CD14-positive monocyte (primary cell): ENCODE measurements at regions not wholly inside any gene's neighbourhood (a gene's known extent, or its start where the extent isn't known, plus 50 kb on each side); places are given as distances from the start of the nearest gene placed in this dataset.

Source experiments
- DNase-seq, 3 donors: peaks; one replicate each; pipeline ENCODE4 v3.0.0-alpha.2; 2011 to 2022
- H2AFZ ChIP-seq: 2 replicates; pipeline ENCODE4 v1.6.0; 2012; ENCODE audit warnings: mild to moderate bottlenecking, low read depth, low read length, inconsistent platforms; ENCODE audit not compliant: insufficient read depth, poor library complexity, severe bottlenecking
- H3K27ac ChIP-seq, 2 donors: 1 replicate in 1 of 2; 2 replicates in 1 of 2; pipeline ENCODE4 v1.5.1; 2012 to 2013; ENCODE audit warnings: low read length in 2 of 2, control low read depth in 1 of 2, inconsistent platforms in 1 of 2, low read depth in 1 of 2, mild to moderate bottlenecking in 1 of 2
- H3K27me3 ChIP-seq, 2 donors: one replicate each; pipeline versions ENCODE4 v1.6.0 to v1.6.1; 2011 to 2013; ENCODE audit warnings: low read length in 2 of 2; ENCODE audit not compliant: control insufficient read depth in 2 of 2, insufficient read depth in 2 of 2
- H3K36me3 ChIP-seq, 2 donors: replicated peaks in 1 of 2; 1 replicate in 1 of 2; 2 replicates in 1 of 2; pipeline versions ENCODE4 v1.5.1 to v1.6.1; 2012 to 2013; ENCODE audit warnings: low read length in 2 of 2, control low read depth in 1 of 2, inconsistent platforms in 1 of 2, mild to moderate bottlenecking in 1 of 2; ENCODE audit not compliant: insufficient read depth in 2 of 2, control insufficient read depth in 1 of 2
- H3K4me1 ChIP-seq, 2 donors: 1 replicate in 1 of 2; 2 replicates in 1 of 2; pipeline versions ENCODE4 v1.5.1 to v1.6.1; 2012 to 2013; ENCODE audit warnings: low read length in 2 of 2, control low read depth in 1 of 2, inconsistent platforms in 1 of 2, mild to moderate bottlenecking in 1 of 2, moderate library complexity in 1 of 2; ENCODE audit not compliant: insufficient read depth in 2 of 2, control insufficient read depth in 1 of 2
- H3K4me2 ChIP-seq: replicated peaks from 2 replicates; pipeline ENCODE3; 2012; ENCODE audit warnings: low read length, moderate library complexity, mild to moderate bottlenecking; ENCODE audit not compliant: poor library complexity, severe bottlenecking; ENCODE audit errors: extremely low read depth
- H3K4me3 ChIP-seq, 3 experiments: fragments of 200-600 bp in 1 of 3; sonication (generic) in 1 of 3; replicated peaks in 1 of 3; 1 replicate in 2 of 3; 2 replicates in 1 of 3; pipeline ENCODE4 v1.5.1; 2011 to 2013; ENCODE audit warnings: low read length in 3 of 3, mild to moderate bottlenecking in 3 of 3, control low read depth in 2 of 3, low read depth in 2 of 3, inconsistent platforms in 1 of 3, moderate library complexity in 1 of 3
- H3K79me2 ChIP-seq: 2 replicates; pipeline ENCODE4 v1.6.0; 2012; ENCODE audit warnings: mild to moderate bottlenecking, control low read depth, inconsistent platforms, low read length, moderate library complexity; ENCODE audit not compliant: insufficient read depth
- H3K9ac ChIP-seq: 2 replicates; pipeline ENCODE4 v1.6.0; 2017; ENCODE audit warnings: low read length, mild to moderate bottlenecking; ENCODE audit not compliant: insufficient read depth, poor library complexity, severe bottlenecking
- H3K9me3 ChIP-seq, 2 donors: replicated peaks in 1 of 2; 1 replicate in 1 of 2; 2 replicates in 1 of 2; pipeline versions ENCODE4 v1.5.1 to v1.6.1; 2012 to 2013; ENCODE audit warnings: low read length in 2 of 2, control low read depth in 1 of 2; ENCODE audit not compliant: control insufficient read depth in 1 of 2, insufficient read depth in 1 of 2
- H4K20me1 ChIP-seq: 2 replicates; pipeline ENCODE4 v1.6.0; 2012; ENCODE audit warnings: mild to moderate bottlenecking, low read length, control low read depth, moderate library complexity; ENCODE audit not compliant: insufficient read depth
- H3K27ac Mint-ChIP-seq, 7 donors: one replicate each; pipeline ENCODE4 v1.8.0; 2020; ENCODE audit warnings: mild to moderate bottlenecking in 7 of 7, mixed read lengths in 7 of 7, moderate library complexity in 6 of 7, inconsistent platforms in 2 of 7
- H3K27me3 Mint-ChIP-seq, 3 donors: one replicate each; pipeline ENCODE4 v1.8.0; 2021 to 2022; ENCODE audit warnings: low read depth in 3 of 3, mild to moderate bottlenecking in 3 of 3, mixed read lengths in 3 of 3, moderate library complexity in 3 of 3, inconsistent platforms in 1 of 3
- H3K36me3 Mint-ChIP-seq, 2 donors: one replicate each; pipeline ENCODE4 v1.8.0; 2020; ENCODE audit warnings: mixed read lengths in 2 of 2, inconsistent platforms in 1 of 2, mild to moderate bottlenecking in 1 of 2
- H3K4me1 Mint-ChIP-seq: one replicate; pipeline ENCODE4 v1.8.0; 2020; ENCODE audit warnings: mild to moderate bottlenecking, mixed read lengths
- H3K4me3 Mint-ChIP-seq, 2 donors: one replicate each; pipeline ENCODE4 v1.8.0; 2020; ENCODE audit warnings: mild to moderate bottlenecking in 2 of 2, mixed read lengths in 2 of 2, moderate library complexity in 1 of 2
- H3K9me3 Mint-ChIP-seq, 7 donors: one replicate each; pipeline ENCODE4 v1.8.0; 2020 to 2022; ENCODE audit warnings: mixed read lengths in 7 of 7, mild to moderate bottlenecking in 6 of 7, moderate library complexity in 6 of 7, inconsistent platforms in 2 of 7
- CTCF ChIP-seq: fragments of 200-600 bp; IDR thresholded peaks from one replicate; pipeline ENCODE4 v1.8.0; 2022; ENCODE audit warnings: antibody characterized with exemption, mild to moderate bottlenecking
- WGBS: methylation state at CpG from one replicate; pipeline ENCODE4 v1.1.5; 2013; ENCODE audit warnings: missing lambda C conversion rate; ENCODE audit not compliant: insufficient coverage; 5-methylcytosine and 5-hydroxymethylcytosine counted together
- intact Hi-C, 2 donors: fragments of 100-400 bp; cut with micrococcal nuclease; formaldehyde crosslinking; loops; one replicate each; pipeline versions ENCODE4 v1.15.0 to v1.15.1; 2023

GRCh38 chr14:101657372-101657771 is 96.1 kb downstream of the DIO3 start:
- peaks cover 0 to 1% (median 0%) of the 10 kb centered on the region in 7 donors for H3K9me3 Mint-ChIP-seq
- TF ChIP-seq CTCF: no peak
- no peak overlapping the region for H3K4me3 Mint-ChIP-seq
- H3K27ac Mint-ChIP-seq: no peak overlapping the region
- no peaks in the 10 kb centered on the region for H3K4me1 Mint-ChIP-seq
- no peaks in the 10 kb centered on the region for H4K20me1 ChIP-seq
- H3K36me3 Mint-ChIP-seq: no peaks in the 10 kb centered on the region
- H3K36me3 ChIP-seq: no peaks in the 10 kb centered on the region
- H3K4me2 ChIP-seq: no peak overlapping the region
- no peak overlapping the region for H3K4me3 ChIP-seq
- intact Hi-C loops: no loop called here
- no peaks in the 10 kb centered on the region for H3K79me2 ChIP-seq
- H3K27ac ChIP-seq: no peak overlapping the region
- no peak overlapping the region for H2AFZ ChIP-seq
- H3K9ac ChIP-seq: no peak overlapping the region
- no peak for DNase-seq
- H3K27me3 ChIP-seq: peaks cover 15 to 16% of the 10 kb centered on the region in 2 donors
- H3K9me3 ChIP-seq: no peaks in the 10 kb centered on the region
- peaks cover 22 to 55% (median 26%) of the 10 kb centered on the region in 3 donors for H3K27me3 Mint-ChIP-seq
- no peaks in the 10 kb centered on the region for H3K4me1 ChIP-seq

GRCh38 chr14:101665478-101666078 is 95.9 kb upstream of the PPP2R5C start:
- peak; percentile 58 for TF ChIP-seq CTCF
- no peaks in the 10 kb centered on the region for H3K4me1 Mint-ChIP-seq
- no peaks in the 10 kb centered on the region for H3K36me3 Mint-ChIP-seq
- no peaks in the 10 kb centered on the region for H3K79me2 ChIP-seq
- intact Hi-C loops: no loop called here
- H3K9ac ChIP-seq: no peak overlapping the region
- peaks cover 7 to 20% (median 17%) of the 10 kb centered on the region in 7 donors for H3K9me3 Mint-ChIP-seq
- H3K4me3 Mint-ChIP-seq: no peak overlapping the region
- no peaks in the 10 kb centered on the region for H4K20me1 ChIP-seq
- peaks cover 0 to 7% of the 10 kb centered on the region in 2 donors for H3K27me3 ChIP-seq
- no peaks in the 10 kb centered on the region for H3K4me1 ChIP-seq
- H2AFZ ChIP-seq: no peak overlapping the region
- no peak overlapping the region for H3K27ac Mint-ChIP-seq
- H3K27ac ChIP-seq: no peak overlapping the region
- DNase-seq: peak in 1 of 3 donors; percentile 15
- H3K4me3 ChIP-seq: no peak overlapping the region
- peaks cover 0 to 19% of the 10 kb centered on the region in 2 donors for H3K9me3 ChIP-seq
- H3K4me2 ChIP-seq: no peak overlapping the region
- WGBS: 100% methylated on average over 1 of the region's 3 CpGs
- H3K36me3 ChIP-seq: no peaks in the 10 kb centered on the region
- peaks cover 13 to 27% (median 14%) of the 10 kb centered on the region in 3 donors for H3K27me3 Mint-ChIP-seq
